SW 1271 (cell line): ENCODE measurements at regions not wholly inside any gene's neighbourhood (a gene's known extent, or its start where the extent isn't known, plus 50 kb on each side); places are given as distances from the start of the nearest gene placed in this dataset.

ENCODE experiments used
- DNase-seq, 2 experiments: peaks; one replicate each; lab custom pipeline; 2025; lab: John Stamatoyannopoulos, UW

DNA sequence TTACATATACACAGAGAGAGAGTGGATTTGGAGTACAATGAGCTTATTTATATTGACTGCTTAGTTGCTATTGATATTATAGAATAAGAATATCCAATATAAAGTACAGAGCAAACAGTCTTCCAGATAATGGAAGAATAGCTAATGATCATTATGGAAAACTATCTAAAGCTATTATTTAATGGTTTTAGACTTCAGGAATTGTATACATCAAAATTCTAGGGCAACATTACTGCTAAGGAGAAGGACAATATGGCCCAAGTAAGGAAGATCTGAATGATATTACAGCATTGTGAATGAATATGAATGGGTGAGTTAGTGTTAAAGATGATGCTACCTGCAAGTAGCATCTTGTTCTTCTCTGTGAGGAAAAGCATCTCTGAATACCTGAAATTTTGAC is 604.2 kb upstream of the PCDH20 start:
- no peak for DNase-seq

DNA sequence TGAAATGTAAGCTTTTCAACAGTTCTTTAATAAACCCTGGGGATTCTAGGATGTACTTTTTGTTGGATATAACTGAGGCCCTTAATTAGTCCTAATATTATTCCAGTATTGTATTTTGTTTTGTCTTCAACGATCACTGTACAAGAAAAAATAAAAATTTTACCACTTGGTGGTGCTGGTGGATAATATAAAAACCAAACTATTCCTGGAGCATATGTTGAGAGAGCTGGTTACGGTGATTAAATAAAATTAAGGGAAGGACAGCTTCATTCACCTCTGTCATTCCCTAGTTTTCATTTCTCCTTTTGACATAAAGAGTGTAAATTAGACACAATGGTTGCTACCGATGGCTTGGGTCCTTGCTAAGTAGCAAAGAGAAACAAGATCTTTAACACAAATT is 598.6 kb upstream of the PCDH20 start:
- DNase-seq, result peak in 1 of 2 experiments; percentile 5

DNA sequence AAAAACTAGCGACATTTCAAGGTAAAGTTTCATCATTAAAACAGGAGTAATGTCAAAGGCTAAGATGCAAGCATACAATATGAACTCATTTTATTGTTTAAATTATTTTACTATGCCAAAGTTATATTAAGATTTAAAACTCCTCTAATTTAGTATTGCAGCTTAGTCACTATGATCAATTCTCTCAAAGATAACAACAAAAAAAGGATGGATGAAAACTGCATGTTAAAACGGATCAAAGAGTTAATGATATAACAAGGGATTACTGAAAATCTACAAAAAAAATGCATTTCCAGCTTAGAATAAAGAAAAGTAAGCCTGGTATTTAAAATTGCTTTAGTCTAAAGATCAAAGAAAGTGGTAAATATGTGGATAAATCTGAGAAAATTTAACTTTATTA is 587.8 kb upstream of the PCDH20 start:
- no peak for DNase-seq

DNA sequence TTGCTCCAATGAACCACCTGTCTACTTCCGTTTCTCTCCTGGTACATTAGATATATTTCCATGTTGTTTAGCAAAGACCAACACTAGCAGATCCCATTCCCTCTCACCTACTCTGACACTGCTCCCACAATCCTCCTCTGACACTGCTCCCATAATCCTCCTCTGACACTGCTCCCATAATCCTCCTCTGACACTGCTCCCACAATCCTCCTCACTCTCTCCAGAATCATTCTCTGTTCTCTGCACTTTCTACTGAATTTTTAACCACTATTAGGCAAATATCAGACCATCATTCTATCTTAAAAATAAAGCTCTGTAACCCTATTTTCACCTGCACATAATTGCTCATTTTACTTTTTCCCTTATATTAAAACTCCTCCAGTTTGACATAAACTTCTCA is 578.5 kb upstream of the PCDH20 start:
- DNase-seq, result no peak

DNA sequence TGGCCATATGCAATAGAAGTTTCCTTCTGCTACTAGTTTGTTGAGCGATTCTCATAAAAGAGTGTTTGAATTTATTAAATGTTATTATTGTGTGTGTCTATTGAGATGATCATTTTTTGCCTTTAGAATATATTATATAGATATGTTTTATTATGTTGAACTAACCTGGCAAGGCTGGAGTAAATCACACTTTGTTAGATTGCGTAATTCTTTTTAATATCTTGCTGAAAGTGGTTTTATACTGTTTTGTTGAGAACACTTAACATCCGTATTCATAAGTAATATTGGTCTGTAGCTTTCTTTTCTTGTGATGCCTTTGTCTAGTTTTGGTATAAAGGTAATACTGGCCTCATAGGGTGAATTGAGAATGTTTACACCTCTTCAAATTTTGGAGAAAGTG is 574.3 kb upstream of the PCDH20 start:
- DNase-seq, result no peak

DNA sequence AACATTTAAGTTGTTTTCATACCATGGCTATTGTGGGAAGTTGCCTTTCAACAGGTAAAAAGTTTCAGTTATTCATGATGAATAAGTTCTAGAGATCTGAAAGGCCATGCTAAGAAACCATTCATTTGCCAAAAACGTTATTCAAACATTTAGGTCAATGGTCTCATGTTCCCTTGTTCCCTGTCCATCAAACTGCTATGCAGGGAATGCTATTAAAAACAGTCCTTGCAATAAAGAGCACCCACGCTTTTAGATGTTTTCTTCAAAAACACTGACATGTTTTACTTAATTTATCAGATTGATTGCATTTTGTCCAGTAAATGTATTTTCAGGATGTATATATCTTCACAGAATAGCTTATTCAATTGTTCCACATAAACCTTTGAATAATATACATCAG is 573.2 kb upstream of the PCDH20 start:
- DNase-seq, result no peak

DNA sequence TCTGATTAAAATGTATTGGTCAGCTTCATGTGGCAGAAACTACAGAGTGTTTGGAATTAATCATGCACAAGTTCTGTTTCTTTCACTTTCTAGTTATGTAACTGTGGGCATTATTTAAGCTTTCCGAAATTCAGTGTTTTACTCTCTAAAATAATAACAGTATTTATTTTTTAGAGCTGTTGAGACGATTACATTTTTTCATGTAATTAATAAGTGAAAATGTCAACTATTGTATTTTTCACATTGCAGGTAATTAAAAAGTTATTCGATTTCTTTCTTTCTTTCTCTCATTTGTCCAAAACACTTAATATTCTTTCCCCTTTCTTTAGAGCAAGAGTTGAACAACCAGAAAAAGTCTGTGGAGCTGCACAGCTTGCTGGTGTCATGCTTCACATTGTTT is 559.4 kb upstream of the PCDH20 start:
- no peak for DNase-seq

DNA sequence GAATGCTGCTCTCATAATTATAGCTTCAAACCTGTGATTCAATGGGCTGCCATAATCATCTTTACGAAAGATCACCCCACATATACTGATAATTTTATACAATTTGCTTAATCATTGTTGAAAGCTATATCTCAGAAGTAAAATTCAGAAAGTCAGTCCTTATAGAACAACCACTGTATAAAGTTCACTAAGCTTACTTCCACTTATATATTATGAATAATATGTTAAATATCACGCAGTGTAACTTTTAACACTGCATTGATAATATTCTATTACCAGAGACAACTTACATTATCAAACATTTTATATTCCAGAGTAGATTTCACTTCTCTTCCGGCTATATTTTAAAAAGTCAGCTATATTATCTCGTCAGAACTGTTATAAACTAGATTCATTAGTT is 550.1 kb upstream of the PCDH20 start:
- DNase-seq, result no peak

DNA sequence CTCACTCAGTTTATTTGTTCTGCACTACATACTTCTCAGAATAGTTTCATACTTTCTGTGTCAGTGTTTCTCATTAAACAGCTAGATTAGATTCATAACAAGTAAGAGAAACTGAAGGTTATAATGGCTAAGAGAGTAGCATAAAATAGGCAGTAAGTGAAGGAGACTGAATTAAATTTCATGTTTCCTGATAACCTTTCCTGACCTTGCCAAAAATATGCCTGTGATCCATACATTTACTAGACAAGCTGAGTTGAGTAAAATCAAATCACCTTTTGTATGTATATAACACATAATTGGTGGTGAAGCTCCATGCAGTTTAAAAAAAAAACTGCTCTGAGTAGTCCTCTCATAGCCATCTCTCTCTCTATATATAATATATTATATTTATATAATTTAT is 545.3 kb upstream of the PCDH20 start:
- no peak for DNase-seq

DNA sequence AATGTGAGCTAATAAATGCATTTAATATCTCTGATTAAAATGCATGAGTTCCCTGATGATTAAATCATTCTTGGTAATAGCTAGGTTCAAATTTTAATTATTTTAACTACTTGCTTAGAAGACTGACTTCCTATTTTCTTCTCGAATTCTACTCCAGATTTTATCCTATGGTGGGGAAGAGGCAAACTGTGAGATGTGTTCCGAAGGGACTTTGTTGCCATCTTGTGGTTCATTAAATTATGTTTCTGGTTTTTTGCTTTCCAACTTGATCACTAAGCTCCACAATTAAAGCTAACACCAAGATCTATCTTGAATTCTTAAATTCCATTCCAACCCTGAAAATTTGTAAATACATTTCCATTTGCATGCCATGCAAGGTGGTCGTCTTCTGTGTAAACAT is 538.4 kb upstream of the PCDH20 start:
- DNase-seq, result peak in 1 of 2 experiments; percentile 48

DNA sequence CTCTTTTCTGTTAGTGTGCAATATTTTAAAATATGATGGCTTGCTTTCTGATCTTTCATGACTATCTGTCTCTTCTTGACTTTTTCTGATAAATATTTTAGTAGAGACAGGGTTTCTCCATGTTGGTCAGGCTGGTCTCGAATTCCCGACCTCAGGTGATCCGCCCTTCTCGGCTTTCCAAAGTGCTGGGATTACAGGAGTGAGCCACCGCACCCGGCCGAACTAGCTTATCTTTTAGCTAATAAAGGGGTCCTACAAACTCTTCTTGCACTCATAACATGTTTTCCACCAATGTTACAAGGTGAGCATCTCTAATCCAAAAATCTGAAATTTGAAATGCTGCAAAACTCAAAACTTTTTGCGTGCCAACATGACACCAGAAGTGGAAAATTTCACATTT is 535.2 kb upstream of the PCDH20 start:
- DNase-seq, result no peak

DNA sequence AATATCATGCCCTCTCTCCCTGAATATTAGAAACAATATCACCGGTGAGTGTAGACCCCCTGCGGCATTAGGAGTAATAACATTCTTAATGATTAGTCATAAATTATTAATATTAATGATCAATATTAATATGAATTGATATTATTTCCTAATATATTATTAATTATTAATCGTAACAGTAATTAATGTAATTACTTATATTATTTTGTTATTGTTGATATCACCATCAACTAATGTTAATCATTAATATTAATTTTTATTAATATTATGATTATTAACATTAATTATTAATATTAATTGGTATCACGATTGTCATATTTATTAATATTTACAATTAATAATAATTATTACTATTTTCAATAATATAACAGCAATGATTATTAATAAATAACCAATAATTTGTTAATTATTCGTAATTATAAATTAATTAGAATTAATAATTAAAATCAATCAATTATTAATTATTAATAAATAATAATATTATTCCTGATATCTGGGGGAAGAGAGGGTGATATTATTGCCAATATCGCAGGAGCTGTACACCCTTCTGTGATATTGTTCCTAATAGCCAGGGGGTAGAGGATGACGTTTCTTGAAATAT is 528.8 kb upstream of the PCDH20 start:
- no peak for DNase-seq

DNA sequence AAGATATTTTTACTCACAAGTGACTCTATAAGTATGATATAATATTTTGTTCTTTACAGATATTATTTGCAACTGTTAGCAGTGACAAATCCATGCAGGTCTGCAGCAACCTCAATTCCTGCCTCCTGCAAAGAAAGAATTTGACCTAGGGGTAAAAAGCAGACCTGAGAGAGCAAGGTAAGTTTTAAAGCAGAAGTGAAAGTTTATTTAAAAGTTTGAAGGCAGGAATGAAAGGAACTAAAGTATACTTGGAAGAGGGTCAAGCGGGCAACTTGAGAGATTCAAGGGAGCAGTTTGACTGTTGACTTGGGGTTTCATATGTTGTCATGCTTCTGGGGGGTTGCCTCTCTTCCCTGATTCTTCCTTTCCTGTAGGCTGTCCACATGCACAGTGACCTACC is 520.1 kb upstream of the PCDH20 start:
- DNase-seq, result no peak

DNA sequence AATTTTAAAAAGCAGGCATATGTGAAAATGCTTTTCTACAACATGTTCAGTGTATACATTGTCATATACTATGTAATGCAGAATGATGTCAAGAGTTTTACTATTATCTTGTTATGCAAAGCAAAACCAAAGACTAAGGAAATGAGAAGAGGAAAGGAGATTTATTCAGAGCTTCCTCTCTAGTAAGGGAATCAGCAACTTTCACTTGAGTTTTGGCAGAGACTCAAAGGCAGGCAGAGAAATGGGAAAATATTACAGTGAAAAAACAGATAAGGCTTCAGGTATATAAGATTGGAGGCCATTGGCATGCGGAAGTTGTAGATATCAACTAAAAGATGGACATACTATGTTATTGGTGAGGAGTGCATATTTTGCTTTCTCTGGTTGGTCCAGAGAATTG is 512.0 kb upstream of the PCDH20 start:
- no peak for DNase-seq

DNA sequence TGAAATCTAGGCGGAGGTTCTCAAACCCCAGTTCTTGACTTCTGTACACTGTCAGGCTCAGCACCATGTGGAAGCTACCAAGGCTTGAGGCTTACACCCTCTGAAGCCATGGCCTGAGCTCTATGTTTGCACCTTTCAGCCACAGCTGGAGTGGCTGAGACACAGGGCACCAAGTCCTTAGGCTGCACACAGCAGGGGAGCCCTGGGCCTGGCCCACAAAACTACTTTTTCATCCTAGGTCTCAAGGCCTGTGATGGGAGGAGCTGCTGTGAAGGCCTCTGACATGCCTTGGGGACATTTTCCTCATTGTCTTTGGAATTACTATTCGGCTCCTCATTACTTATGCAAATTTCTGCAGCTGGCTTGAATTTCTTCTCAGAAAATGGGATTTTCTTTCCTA is 503.2 kb upstream of the PCDH20 start:
- no peak for DNase-seq

DNA sequence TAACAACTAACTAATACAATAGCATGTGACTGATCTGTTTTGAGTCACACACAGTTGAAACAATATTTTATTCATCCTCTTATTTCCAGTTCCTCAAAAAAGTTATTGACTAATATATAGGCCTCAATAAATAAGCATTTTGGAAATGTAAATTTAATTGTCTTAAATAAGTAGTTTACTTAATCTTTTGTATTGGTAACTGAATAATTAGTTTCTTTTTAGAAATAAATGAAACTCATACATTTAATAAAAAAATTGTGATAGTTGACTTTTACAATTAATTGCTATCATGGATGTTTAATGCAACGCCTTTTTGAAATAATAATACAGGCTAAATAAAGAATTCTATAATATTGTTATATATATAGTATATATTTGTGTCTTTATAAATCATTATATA is 500.8 kb upstream of the PCDH20 start:
- no peak for DNase-seq

DNA sequence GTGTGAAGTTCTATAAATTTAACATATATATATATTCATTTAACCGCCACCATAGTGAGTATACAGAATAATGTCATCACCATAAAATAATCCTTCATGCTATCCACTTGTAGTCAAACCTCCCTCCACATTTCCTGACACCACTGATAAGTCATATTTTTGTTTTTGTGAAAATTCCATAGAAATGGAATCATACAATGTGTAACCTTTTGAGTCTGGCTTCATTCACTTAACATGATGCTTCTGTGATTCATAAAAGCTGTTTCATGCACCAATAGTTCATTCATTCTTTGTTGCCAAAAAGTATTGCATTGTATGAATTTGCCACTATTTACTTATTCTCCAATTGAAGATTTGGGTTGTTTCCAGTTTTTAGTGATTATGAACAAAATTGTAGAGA is 497.5 kb upstream of the PCDH20 start:
- no peak for DNase-seq

DNA sequence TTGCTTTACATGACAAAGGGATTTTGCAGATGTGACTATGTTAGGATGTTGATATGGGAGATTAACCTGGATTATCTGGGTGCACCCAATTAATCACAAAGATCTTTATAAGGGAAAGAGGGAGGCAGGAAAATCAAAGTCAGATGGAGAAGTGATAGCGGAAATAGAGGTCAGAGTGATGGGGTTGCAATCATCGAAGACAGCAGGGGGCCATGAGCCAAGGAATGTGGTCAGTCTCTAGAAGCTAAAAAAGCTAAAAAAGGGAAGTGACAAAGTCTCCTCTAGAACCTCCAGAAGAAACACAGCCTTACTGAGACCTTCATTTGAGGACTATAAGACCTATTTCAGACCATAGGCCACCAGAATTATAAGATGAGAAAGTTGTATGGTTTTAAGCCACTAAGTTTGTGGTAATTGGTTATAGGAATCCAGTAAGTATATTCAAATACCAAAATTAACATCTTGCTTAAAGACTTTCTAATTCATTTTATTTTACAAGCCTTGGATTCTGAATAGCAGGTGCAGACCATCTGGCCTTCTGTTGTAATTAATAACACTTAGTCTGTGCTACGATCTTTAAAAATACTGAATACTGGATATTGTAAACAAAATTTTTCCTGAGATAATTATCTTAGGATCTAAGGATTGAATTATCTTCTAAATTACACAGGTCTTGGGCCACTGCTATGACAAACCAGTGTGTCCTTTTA is 493.4 kb upstream of the PCDH20 start:
- no peak for DNase-seq

DNA sequence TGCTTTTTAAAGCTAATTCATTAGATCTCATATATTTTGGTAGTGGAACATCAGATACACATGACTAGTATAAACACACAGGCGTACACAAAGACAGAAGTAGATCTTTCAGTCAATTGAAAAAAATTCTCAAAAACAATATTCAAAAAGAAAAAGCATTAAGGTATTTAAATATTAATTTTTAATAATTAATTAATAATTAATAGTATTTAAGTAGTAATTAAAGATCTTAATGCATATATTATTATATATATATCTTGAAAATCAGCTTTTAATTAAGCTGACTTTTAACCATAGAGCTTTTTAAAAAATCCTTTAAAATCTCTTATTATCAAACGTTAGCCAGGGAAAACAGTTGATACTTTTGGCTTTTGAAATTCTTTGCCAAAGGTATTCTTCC is 489.4 kb upstream of the PCDH20 start:
- no peak for DNase-seq

DNA sequence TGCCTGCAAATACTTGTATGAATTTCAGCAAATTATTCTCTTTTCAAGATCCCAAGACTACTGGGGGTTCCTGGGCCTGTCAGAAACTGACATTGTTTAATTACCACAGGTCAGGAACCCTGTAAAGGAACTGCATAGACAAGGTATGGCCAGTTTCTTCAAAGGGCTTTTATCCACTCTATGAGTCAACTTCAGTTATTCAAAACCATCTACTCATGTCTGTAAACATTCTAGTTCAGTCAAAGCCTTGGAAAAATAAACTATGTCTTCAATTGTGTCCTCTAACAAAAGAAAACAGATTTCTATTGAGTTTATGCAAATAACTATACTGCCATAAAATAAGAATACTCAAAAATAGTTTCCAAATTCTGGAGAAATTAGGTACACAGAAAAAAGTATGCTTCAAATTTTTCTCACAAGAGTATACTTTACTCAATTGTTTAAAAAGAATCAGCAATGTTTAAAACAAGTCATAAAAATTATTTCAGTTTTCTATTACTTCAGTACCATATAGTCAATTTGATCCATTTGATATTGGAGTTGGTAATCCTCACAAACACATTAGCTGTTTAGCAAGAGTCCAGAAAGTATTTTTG is 486.4 kb upstream of the PCDH20 start:
- no peak for DNase-seq

DNA sequence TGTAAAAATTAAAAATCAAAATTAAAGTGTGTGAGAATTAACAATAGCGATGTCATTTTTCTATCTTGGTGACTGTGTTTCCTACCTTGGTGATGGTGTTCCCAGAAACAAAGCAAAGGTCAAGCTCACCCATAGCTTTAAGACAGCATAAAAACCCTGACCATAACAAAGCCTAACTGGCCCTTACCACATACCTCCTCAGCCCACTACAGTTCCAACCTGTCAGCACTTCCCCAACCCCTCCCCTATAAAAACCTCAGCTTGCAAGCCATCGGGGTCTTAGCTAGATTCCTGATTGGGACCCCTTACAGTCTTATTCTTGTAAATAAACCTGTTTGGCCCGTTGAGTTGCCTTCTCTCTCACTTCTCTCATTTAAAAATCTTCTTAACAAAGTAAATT is 484.4 kb upstream of the PCDH20 start:
- no peak for DNase-seq

DNA sequence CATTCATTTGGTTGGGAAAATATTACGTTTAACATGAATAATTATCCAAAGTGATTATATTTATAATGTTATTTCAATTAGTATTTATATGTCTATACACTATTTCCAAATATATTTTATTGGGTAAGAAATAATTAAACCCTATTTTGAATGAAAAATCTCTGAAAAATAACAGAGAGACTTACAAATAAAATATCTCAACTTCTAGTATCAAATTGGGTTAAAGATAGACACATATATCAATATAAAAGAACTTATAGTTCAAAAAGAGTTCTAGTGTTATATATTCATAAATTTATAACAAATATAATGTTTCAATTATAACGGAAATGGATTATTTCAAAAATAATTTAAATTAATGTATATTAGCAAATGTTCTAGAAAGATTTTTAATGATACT is 482.6 kb upstream of the PCDH20 start:
- DNase-seq, result no peak

DNA sequence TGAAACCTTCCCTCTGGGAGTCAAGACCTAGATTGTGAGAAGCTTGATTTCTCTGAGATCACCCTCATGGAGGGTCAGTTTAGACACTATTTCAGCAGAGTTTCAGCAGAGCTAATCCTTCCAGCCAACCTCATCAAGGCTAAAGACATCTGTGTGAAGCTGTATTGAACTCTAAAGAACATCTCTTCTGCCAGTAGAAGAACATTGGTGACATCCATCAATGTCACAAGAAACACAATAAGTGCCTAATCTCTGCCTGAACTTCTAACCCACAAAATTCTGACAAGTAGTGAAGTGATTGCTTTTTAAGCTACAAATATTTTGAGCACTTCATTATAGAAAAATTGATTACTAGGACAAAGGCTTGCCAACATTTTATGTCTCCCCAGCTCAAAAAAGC is 475.8 kb upstream of the PCDH20 start:
- no peak for DNase-seq

DNA sequence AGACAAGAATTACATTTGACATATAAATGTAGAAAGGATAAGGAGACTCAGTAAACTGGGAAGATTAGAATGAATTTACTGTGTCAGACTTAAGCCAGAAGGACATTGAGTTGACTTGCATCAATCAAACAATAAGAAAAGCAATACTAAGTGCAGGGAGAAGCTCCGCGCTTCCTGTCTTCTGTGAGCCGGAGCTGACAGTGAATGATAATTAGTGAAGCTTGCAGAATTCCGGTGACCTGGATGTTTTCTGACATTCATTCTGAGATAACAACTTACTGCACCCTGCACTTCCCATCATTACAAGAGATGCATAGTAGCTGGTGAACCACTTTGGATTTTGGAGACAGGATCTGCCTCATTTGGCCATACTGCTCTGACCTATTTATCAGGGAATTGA is 469.2 kb upstream of the PCDH20 start:
- no peak for DNase-seq
